ENCODE measurements at regions not wholly inside any gene's neighbourhood (a gene's known extent, or its start where the extent isn't known, plus 50 kb on each side); places are given as distances from the start of the nearest gene placed in this dataset.

DNA sequence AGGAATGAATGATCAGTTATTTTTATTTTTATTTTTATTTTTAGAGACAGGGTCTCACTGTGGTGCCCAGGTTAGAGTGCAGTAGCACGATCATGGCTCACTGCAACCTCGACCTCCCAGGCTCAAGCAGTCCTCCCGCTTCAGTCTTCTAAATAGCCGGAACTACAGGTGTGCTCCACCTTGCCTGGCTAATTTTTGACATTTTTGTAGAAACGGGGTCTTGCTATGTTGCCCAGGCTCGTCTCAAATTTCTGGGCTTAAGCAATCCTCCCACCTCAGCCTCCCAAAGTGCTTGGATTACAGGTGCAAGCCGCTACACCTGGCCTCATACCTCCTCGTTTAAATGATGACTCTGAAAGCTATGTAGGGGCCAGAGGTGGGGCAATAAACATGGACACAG lies 706.0 kb downstream of the MED13L start:
- DNase-seq: no peak

DNA sequence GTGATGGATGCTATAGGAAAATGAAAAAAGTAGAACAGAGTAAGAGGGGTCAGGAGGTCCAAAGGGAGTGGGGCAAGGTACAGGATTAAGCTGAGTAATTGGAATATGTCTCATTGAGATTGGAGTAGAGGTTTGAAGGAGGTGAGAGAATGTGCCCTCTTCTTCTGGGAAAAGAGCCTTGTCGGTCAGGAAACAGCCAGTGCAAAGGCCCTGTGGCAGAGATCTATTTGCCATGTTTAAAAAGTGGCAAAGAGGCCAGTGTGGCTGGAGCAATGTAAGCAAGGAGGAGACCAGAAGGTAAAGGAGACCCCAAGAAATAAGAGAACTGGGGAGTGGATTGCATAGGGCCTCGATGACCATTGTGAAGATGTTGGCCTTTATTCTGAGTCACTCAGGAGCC lies 706.5 kb downstream of the MED13L start:
- DNase-seq: no peak

DNA sequence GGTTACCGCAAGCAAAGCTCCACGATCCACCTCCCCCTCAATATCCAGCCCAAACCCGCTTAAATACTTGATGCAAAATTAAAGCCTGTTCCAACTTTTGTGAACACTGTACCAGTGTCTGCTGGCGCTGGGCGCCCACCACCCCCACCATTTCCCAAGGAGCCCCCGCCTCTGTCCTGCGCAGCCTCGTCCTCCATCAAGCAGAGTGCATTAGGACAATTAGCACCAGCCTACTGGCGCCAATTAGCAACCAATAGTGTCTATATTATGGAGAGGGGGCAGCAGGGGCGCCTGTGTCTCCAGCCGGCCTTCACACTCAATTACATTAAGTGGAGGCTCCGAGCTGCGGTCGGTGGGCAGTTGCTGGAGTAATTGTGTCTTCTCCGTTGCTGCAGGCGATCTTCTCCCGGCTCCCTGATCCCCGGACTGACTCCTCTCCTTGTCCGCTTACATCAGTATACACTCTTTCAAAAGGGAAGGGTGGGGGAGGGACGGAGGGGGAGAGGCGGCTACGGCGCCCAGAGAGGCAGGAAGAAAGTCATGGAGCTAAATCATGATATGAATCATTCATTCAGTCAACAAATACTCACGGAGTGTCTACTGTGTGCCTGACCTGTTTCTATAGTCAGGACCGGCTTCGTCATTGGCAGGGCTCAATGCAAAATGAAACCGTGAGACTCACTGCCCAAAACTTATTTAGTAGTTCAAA lies 707.3 kb downstream of the MED13L start:
- DNase-seq: no peak

DNA sequence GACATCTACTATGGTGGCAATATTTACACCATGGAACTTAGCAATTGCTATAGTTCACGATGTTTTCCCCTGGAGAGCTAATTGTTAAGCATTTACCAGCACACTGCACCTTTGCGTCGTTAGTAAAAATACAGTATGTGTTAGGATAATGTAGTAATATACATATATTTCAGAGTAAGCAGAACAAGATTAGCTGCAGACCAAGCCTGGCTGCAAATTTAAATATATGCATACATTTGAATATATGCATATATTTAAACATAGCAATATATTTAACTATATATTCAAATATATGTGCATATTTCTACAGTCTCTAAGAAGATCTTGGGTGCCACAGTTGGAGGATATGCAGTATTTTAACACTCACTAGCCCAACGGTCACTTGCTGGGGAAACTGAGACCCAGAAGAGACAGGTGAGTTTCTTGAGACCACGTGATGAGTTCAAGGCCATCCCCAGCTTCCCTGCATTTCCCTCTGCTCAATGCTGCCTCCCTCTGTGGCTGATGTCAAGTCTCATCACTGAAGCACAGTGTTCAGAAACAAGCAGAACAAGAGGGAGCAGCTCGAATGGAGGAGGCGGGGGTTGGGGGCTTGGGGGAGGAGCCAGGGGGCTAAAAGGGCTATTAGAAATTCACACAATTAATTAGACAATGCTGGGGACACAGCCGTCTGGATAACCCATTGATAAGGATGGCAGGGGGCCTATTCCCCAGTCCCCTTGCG lies 708.0 kb downstream of the MED13L start:
- no peak for DNase-seq

DNA sequence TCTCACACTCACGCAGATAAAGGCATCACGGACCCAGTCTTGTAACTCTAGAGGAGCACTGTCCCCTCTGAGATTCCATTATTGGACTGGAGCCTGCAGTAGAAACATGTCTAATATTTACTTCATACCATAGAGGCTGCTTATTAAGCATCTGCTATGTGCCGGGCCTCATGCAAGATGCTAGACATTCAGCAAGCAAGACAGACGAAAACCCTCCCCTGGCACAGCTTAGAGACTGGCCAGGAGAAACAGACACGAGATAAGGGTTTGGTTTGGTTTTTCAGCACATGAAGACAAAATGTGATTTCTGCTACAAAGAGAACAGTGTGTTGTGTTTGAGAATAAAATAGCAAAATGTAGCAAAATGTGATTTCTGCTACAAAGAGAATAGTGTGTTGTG lies 719.2 kb downstream of the MED13L start:
- DNase-seq: no peak

GRCh38 chr12:115553622-115554021 lies 723.9 kb downstream of the MED13L start:
- no peak for DNase-seq

DNA sequence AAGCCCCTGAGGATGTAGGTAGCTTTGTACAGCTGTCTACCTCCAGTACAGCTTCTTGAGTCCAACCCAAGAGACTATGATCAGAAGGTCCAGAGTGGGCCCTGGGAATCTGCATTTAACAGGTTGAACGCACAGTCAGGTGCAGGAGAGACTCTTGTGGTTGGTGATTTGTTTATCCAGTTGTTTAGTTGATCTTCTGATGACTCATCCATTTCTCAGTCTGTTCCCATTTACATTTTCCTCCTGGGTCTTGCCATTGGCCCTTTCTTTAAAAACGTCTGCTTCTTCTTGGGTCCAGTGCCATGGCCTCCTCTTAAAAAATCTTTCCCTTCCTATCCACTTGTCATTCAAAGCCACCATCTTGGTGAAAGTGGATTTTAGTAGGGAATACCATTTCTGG lies 734.2 kb downstream of the MED13L start:
- DNase-seq: no peak

DNA sequence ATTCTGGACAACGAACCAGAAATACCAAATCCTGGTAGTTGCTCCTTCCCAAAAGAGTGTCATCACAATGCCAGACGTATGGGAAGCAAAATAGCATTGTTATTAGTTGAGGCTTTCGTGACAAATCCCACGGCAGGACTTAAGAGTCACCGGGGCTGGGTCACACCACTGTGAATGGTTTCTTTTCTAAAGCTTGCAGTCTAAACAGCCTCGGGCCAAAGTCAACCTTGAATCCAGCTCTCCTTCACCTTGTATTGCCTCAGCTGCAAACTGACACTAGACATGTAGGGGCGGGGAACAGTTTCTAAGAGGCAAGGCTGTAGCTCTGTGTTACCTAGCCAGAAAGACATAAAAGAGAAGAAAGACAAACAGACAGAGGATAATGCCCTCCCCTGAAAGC lies 734.8 kb downstream of the MED13L start:
- peak; percentile 66 for DNase-seq

GRCh38 chr12:115541891-115542421 lies 735.5 kb downstream of the MED13L start:
- no peak for DNase-seq

GRCh38 chr12:115528466-115528865 lies 749.0 kb downstream of the MED13L start:
- no peak for DNase-seq

GRCh38 chr12:115521771-115522409 lies 755.6 kb downstream of the MED13L start:
- DNase-seq: no peak

DNA sequence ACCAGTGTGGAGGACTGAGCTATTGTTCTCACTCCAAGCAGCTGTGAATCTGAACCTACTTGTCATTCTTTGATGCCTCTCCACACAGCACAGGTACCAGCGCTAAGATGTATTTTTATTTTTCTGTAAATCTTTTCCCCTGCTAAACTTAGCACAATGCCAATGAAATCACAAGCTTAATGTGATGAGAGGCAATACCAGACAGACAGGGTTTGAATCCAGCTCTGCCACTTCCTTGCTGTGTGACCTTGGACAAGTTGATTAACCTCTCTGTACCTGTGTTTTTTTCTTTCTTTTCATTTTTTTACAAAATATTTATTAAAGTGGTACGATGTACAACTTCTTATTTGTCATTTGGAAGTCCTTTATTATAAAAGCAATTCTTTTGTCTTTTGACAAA lies 757.6 kb downstream of the MED13L start:
- DNase-seq: no peak

DNA sequence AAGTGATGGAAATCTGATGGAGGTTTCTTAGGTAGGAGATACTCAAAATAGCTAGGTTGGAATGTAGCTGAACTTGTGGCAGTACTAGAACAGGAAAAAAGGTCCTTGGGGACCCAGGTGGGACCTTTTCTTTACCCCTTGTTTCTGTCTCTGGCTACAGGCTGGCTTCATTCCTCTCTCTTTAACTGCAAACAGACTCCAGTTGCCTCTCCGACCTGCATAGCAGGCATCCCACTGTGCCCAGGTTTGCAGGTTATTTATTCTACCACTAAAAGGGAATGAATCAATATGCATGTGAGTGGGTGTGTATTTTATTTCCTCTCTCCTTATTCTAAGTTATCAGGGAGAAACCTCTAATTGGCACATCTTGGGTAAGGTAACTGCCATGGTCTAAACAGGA lies 758.1 kb downstream of the MED13L start:
- no peak for DNase-seq

DNA sequence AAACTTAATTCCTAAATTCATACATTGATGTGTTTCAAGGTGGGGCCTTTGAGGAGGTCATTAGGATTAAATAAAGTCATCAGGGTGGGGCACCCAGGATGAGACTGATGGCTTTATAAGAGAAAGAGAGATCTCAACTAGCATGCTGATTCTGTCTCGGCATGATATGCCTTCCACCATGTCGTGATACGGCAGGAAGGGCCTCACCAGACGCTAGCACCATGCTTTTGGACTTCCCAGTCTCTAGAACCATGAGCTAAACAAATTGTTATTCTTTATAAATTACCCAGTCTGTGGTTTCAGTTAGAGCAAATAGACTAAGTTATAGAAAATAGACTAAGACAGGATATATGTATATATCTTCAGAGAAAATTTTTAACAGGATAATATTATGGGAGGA lies 759.6 kb downstream of the MED13L start:
- DNase-seq: no peak

DNA sequence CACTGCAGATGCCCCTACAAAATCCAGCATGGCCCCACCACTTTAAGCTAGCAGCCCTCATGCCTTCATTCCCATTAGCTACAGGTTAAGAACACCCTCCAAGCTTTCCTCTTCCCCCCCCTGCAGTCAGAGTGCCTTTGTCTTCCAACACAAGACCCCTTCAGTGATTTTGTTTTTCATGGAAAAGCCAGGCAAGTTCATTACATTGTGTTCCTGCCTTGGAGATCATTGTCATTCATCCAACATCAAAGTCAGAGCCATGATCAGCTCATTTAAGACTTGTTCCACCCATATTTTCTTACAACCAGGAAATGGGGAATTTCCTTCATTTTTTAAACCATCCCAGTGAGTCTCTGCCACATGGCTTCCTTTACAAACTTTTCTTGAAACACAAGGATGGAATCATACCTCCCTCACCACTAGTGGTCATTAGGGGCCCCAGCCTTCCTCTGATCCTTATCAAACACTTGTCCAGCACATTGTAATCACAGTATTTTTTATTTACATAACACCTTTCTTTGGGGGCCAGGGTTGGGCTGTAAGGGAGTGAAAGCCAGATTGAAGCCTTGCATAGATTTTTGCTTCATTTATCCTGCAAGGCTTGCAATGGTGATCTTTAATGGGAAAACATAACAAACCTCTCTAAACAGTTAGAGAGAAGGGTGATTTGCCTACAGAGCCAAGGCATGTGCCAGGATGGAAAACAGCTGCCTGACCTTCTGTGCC lies 765.3 kb downstream of the MED13L start:
- no peak for DNase-seq

DNA sequence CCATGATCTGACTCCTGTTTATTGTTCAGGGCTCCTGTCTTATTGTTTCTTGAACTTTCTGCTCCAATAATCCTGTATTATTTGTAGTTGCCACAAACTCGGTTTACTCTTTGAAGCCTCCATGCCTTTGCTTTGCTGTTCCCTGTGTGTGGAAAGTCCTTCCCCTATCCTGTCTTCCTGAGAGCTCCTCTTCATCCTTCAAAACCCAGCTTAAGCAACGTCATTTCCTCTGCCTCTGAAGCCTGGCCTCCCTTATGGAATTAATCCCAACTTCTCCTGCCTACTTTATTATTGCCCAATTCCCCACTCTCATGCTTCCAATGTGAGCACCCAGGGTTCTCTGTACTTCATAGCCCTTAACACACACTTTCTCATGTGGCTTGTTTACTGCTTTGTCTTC lies 766.2 kb downstream of the MED13L start:
- no peak for DNase-seq

DNA sequence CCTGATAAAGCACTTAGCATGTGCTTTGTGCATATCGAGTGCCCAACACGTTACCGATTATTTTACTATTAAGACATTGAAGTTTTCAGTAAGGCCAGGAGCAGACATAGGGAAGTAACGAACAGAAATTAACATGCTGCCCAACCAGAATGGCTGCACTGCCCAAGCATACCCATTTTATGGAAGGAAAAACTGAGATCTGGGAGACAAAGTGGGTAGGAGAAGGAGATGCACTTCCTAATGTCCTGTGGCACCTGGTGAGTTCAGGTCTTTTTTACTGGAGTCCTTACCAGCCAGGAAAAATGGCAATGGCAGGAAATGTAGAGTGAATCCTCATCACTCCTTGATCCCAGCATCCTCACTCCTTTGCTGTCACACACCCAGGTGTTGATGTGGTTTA lies 768.5 kb downstream of the MED13L start:
- no peak for DNase-seq

DNA sequence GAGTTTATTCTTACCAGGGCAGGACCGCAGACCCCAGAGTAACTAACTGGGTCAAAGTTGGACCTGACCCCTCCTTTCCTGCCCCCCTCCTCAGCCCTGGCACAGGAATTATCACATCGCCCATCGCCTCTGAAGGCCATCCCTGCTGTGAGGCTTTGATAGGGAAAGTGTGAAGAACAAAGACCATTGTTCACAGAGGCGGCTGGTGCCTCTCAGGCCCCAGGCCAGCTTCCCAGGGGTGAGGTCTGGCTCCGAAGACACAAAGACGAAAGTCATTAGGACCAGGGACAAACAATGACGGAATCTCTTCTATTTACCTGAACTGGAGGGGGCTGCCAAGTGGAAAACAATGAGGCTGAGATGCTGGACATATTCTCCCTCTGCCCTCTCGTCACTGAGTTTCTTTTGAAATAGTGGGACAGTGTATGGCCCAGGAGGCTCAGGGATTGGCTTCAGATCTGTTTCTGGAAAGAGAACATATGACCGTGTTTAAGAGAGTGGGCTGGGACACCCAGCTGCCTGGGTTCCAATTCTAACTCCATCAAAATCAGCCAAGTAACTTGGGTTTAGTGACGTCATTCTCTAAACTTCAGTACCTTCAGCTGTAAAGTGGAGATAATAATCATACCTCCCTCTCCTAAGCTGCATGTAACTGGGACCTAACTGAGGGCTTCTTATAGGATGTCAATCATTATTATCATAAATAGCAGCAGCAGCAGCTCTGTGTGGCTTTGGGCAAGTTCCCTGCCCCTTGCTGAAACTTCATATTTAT lies 769.4 kb downstream of the MED13L start:
- peak; percentile 95 for DNase-seq

GRCh38 chr12:115507560-115507889 lies 770.0 kb downstream of the MED13L start:
- DNase-seq: no peak

DNA sequence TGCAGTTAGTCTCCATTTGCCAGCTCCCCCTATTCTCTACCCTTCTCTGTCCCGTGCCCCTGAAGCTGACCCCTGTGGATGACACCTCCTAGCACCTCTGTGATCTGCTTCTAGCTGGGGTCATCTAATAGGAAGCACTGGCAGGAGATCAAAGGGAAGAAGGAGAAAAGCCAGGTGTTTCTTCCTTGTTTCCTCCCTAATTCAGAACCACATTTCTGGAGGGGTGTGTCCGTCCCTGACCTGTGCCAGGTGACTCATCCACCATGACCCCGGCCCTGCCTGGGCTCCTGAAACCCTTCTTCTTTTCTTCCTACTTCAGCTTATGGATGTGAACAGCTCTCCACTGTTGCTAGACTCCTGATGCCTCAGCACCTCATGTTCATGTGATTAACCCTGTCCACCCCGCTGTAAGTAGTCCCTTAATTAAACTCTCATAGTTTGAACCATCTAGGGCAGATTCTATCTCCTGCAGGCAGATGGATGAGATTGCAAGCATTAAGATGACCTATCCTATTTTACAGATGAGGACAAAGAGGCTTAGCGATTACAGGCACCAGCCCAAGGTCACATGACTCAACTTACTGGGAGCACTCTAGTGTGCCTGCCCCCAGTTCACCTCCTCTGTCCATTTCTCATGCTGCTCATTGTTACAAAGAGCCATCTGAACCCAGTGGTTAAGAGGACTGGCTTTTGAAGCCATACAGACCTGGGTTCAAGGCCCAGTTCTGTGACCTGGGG lies 770.5 kb downstream of the MED13L start:
- peak; percentile 94 for DNase-seq

DNA sequence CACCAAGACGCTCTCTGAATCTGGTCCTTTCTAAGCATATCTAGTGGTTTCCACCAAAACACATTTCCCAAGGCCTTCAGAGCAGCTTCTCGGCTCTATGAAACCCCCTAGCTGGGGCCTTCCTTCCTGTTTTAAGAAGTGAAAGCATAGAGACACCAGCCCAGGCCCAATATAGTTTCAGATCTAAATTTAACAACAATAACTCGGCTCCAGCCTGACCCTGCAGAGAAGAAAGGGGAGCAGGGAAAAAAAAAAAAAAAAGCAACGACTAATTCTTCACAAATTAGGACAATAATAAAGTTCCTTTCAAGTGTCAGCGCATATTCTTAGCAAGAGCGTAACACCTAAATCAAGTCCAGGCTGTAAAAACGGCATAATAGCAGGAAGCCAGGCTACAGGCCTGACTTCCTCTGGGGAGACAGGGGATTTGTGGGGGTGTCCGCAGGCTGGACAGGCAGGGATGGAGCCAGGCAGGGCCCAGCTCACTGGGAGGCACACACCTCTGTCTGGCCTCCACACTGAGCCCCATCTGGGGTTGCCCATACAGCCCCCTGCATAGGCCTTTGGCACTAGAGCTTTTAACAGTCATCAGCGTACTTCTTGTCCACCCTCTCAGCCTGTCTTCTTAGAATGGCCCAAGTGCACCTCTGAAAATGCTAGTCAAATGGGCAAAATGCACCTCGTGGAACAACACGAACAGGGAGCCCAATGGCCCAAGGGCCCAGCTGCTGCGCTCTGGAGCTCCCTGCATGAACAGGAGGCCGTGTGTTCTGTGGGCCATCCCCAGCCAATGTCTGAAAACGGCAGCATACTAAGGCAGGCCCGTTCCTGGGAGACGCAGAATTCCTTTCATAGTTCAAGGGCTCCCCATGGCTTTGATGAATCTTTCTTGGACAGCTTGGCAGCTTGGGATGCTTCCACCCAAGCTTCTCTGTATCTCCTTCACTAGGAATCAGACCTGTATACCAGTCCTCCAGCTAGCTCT lies 772.9 kb downstream of the MED13L start:
- no peak for DNase-seq
